ENCODE measurements at regions not wholly inside any gene's neighbourhood (a gene's known extent, or its start where the extent isn't known, plus 50 kb on each side); places are given as distances from the start of the nearest gene placed in this dataset.

GRCh38 chr3:127108796-127109195, 84.1 kb upstream of the PRR23E start:
- TF ChIP-seq CTCF (IDR thresholded peaks at IDR 0.05; ENCODE audit: borderline replicate concordance, extremely low read depth, low read length, poor library complexity, severe bottlenecking) (no peak), EZH2 (IDR thresholded peaks at IDR 0.05; ENCODE audit: borderline replicate concordance, low read depth, low read length, severe bottlenecking) (no peak)
